HepG2 (cell line): ENCODE measurements at regions not wholly inside any gene's neighbourhood (a gene's known extent, or its start where the extent isn't known, plus 50 kb on each side); places are given as distances from the start of the nearest gene placed in this dataset.

ENCODE experiments used
- ATAC-seq: fragments of 200-7000 bp; cut with Tn5 transposase; 3 replicates; pipeline ENCODE4 v1.9.1; 2020; ENCODE audit warnings: mild to moderate bottlenecking, moderate library complexity
- BruUV-seq: library from RNA; stranded (reverse); fragments of 400-500 nt; replicated peaks from 2 replicates; lab custom pipeline; 2021; lab: Mats Ljungman, UMichigan
- CTCF ChIA-PET: fragments of 300-600 bp; formaldehyde crosslinking; extraction: SDS; loops from one replicate; lab custom pipeline; 2021; ENCODE audit warnings: low total read pairs, inconsistent platforms, low intra/inter-chr PET ratio; lab: Yijun Ruan, JAX
- POLR2A ChIA-PET: fragments of 350-600 bp; sonication (Branson Sonifier 250); formaldehyde crosslinking; loops from one replicate; lab custom pipeline; 2020; ENCODE audit warnings: antibody characterized with exemption, inconsistent platforms; lab: Yijun Ruan, JAX
- DNase-seq: peaks from one replicate; pipeline ENCODE4 v3.0.0-alpha.2; 2015; ENCODE audit warnings: low spot score
- FAIRE-seq: peaks from 3 replicates; lab custom pipeline; 2011; peaks lifted over from hg19 to GRCh38; lab: Jason Lieb, UNC
- H2AFZ ChIP-seq: one replicate; pipeline ENCODE4 v1.6.1; 2011; ENCODE audit warnings: low read length, inconsistent platforms
- H3K27ac ChIP-seq: fragments of 300-600 bp; 3 replicates; pipeline ENCODE4 v1.8.0; 2011; ENCODE audit warnings: mixed run types, mild to moderate bottlenecking, mixed read lengths, low read length, inconsistent platforms; ENCODE audit not compliant: insufficient read depth; ENCODE audit errors: extremely low read length
- H3K27me3 ChIP-seq, 2 experiments: fragments of 200-600 bp in 1 of 2; 2 replicates in 1 of 2; 3 replicates in 1 of 2; pipeline versions ENCODE4 v1.6.0 to v1.8.0; 2011; ENCODE audit warnings: low read length in 2 of 2, mild to moderate bottlenecking in 2 of 2, moderate library complexity in 2 of 2, inconsistent platforms in 1 of 2; ENCODE audit not compliant: insufficient read depth in 2 of 2, control insufficient read depth in 1 of 2
- H3K36me3 ChIP-seq, 2 experiments: fragments of 200-600 bp in 1 of 2; replicated peaks in 1 of 2; 2 replicates in 1 of 2; 3 replicates in 1 of 2; pipeline versions ENCODE4 v1.5.1 to v1.8.0; 2011; ENCODE audit warnings: low read length in 2 of 2, inconsistent platforms in 1 of 2; ENCODE audit not compliant: insufficient read depth in 2 of 2, control insufficient read depth in 1 of 2
- H3K4me1 ChIP-seq: 2 replicates; pipeline ENCODE4 v1.5.1; 2012; ENCODE audit warnings: low read length, inconsistent platforms; ENCODE audit not compliant: insufficient read depth
- H3K4me2 ChIP-seq: 2 replicates; pipeline ENCODE4 v1.6.0; 2011; ENCODE audit warnings: low read depth, low read length, inconsistent platforms
- H3K4me3 ChIP-seq, 3 experiments: fragments of 200-600 bp in 1 of 3; sonication (generic), shearing (Covaris generic) in 1 of 3; replicated peaks in 1 of 3; 2 replicates each; pipeline ENCODE4 v1.5.1; 2011 to 2016; ENCODE audit warnings: low read length in 3 of 3, inconsistent platforms in 2 of 3, low read depth in 2 of 3, mild to moderate bottlenecking in 2 of 3, control low read depth in 1 of 3, mixed read lengths in 1 of 3; ENCODE audit not compliant: insufficient read depth in 1 of 3
- H3K79me2 ChIP-seq: one replicate; pipeline ENCODE4 v1.6.1; 2011; ENCODE audit warnings: low read length, inconsistent platforms; ENCODE audit not compliant: insufficient read depth
- H3K9ac ChIP-seq: 2 replicates; pipeline ENCODE4 v1.6.0; 2011; ENCODE audit warnings: mild to moderate bottlenecking, low read depth, low read length, inconsistent platforms; ENCODE audit not compliant: insufficient read depth
- H3K9me3 ChIP-seq: 2 replicates; pipeline ENCODE4 v1.5.1; 2012; ENCODE audit warnings: mild to moderate bottlenecking, low read length
- H4K20me1 ChIP-seq: 2 replicates; pipeline ENCODE4 v1.6.0; 2011; ENCODE audit warnings: inconsistent platforms, mild to moderate bottlenecking, low read length, moderate library complexity; ENCODE audit not compliant: insufficient read depth
- ATF2 ChIP-seq: sonication (generic); formaldehyde crosslinking; IDR thresholded peaks from 2 replicates; pipeline ENCODE4 v1.4.0; 2020; ENCODE audit warnings: missing genetic modification reagents
- GLI4 ChIP-seq: sonication (generic); formaldehyde crosslinking; IDR thresholded peaks from 2 replicates; pipeline ENCODE4 v1.5.1; 2020; ENCODE audit warnings: missing genetic modification reagents, mild to moderate bottlenecking, moderate library complexity, borderline replicate concordance
- JDP2 ChIP-seq: sonication (generic); formaldehyde crosslinking; IDR thresholded peaks from 2 replicates; pipeline ENCODE4 v1.8.1; 2022; ENCODE audit warnings: missing genetic modification reagents, borderline replicate concordance
- MIXL1 ChIP-seq: IDR thresholded peaks from 2 replicates; pipeline ENCODE4 v1.6.1; 2016
- MZF1 ChIP-seq: sonication (generic); formaldehyde crosslinking; IDR thresholded peaks from 2 replicates; pipeline ENCODE4 v1.8.1; 2023; ENCODE audit warnings: mild to moderate bottlenecking, missing genetic modification reagents, borderline replicate concordance
- SMARCE1 ChIP-seq: fragments of 450-650 bp; IDR thresholded peaks from 2 replicates; pipeline ENCODE4 v1.6.1; 2017; ENCODE audit warnings: borderline replicate concordance
- ZNF331 ChIP-seq: sonication (generic); formaldehyde crosslinking; IDR thresholded peaks from 2 replicates; pipeline ENCODE4 v1.4.0; 2020; ENCODE audit warnings: missing genetic modification reagents
- ZNF350 ChIP-seq: sonication (generic); formaldehyde crosslinking; IDR thresholded peaks from 2 replicates; pipeline ENCODE4 v1.4.0; 2020; ENCODE audit warnings: mild to moderate bottlenecking, low read depth, missing genetic modification reagents, borderline replicate concordance
- ZNF558 ChIP-seq: sonication (generic); formaldehyde crosslinking; IDR thresholded peaks from 2 replicates; pipeline ENCODE4 v1.9.0; 2022; ENCODE audit warnings: mild to moderate bottlenecking, missing genetic modification reagents, borderline replicate concordance
- ZNF576 ChIP-seq: sonication (generic); formaldehyde crosslinking; IDR thresholded peaks from 2 replicates; pipeline ENCODE4 v1.4.0; 2020; ENCODE audit warnings: mild to moderate bottlenecking, missing genetic modification reagents
- WGBS: methylation state at CpG from one replicate; pipeline ENCODE4 v1.1.6; 2017; ENCODE audit warnings: low lambda C conversion rate; 5-methylcytosine and 5-hydroxymethylcytosine counted together
- in situ Hi-C: cut with HindIII; loops from 2 replicates; pipeline ENCODE4 v1.10.0; 2017; ENCODE audit warnings: low pct_unique_long_range_greater_than_20kb; ENCODE audit not compliant: extremely low pct_ligation_motif_present
- intact Hi-C: fragments of 100-400 bp; cut with micrococcal nuclease; formaldehyde crosslinking; loops from one replicate; pipeline ENCODE4 v1.10.0; 2022; ENCODE audit not compliant: unreplicated experiment

- WGBS: 2% methylated on average over 3 of the region's 3 CpGs
- Histone ChIP-seq H3K4me3 (no peak overlapping the region), H3K9ac (no peak overlapping the region), H3K27me3 (peaks cover 0 to 4% of the 10 kb centered on the region in 2 experiments; a peak in 1 of 5 replicates), H3K79me2 (no peaks in the 10 kb centered on the region), H3K4me2 (no peak overlapping the region), H3K36me3 (no peaks in the 10 kb centered on the region), H3K4me1 (no peaks in the 10 kb centered on the region), H2AFZ (no peak overlapping the region), H4K20me1 (no peaks in the 10 kb centered on the region), H3K27ac (no peak overlapping the region), H3K9me3 (no peaks in the 10 kb centered on the region)
- DNase-seq: no peak
- intact Hi-C loops: no loop called here
- CTCF ChIA-PET: no interaction called here
- in situ Hi-C loops: no loop called here
- POLR2A ChIA-PET: no interaction called here
- no peak for TF ChIP-seq ZNF350 (CRISPR knock-in tag)
- no peak for TF ChIP-seq ATF2
- no peak for TF ChIP-seq SMARCE1
- TF ChIP-seq JDP2: no peak
- no peak for TF ChIP-seq ZNF576 (CRISPR knock-in tag)
- TF ChIP-seq MIXL1 (CRISPR knock-in tag): no peak
- TF ChIP-seq ZNF331: no peak
- no peak for TF ChIP-seq GLI4
- no peak for TF ChIP-seq MZF1 (CRISPR knock-in tag)
- no peak for TF ChIP-seq ZNF558 (CRISPR knock-in tag)
- no TSS peak for BruUV-seq
- FAIRE-seq: no peak
- ATAC-seq: no peak
Measured at GRCh38 chr9:87306006-87306405, 191.7 kb upstream of the DAPK1 start.
